ENCODE measurements at regions not wholly inside any gene's neighbourhood (a gene's known extent, or its start where the extent isn't known, plus 50 kb on each side); places are given as distances from the start of the nearest gene placed in this dataset.

DNA sequence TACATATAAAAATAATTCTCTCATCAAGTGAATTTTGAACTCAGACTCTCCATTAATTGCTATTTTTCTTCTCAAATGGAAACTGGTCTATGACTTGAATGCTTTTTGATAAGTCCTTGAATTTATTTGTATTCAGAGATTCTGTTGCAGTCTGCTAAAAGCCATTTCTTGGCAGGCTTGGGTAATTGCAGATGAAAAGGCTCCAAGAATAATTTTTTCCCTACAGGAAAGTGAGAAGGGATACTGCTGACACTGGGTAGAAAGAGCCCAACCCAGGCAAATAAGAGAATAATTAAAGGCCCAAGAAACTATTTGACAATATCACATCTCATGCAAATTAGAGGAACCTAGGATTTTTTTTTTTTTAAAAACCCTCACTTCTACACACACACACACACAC is 246.5 kb upstream of the DDI1 start:
- TF ChIP-seq POLR2A (IDR thresholded peaks at IDR 0.05; ENCODE audit: low read length), result no peak
- no peak for TF ChIP-seq GATA1 (IDR thresholded peaks at IDR 0.05; ENCODE audit: low read depth, low read length)
